GM11168 (cell line): ENCODE measurements at regions not wholly inside any gene's neighbourhood (a gene's known extent, or its start where the extent isn't known, plus 50 kb on each side); places are given as distances from the start of the nearest gene placed in this dataset.
"Not testable (repeated sequence)": the region's sequence is repeated elsewhere in the genome, so short reads cannot be mapped to it uniquely, and the experiment has no call there.

Source experiments
- in situ Hi-C: fragments of 300-500 bp; cut with MboI; formaldehyde crosslinking; loops from one replicate; pipeline ENCODE4 v1.12.0; 2022; ENCODE audit warnings: low sequenced_read_pairs; ENCODE audit not compliant: unreplicated experiment

GRCh38 chr4:154036856-154037255 lies 248.0 kb upstream of the SFRP2 start:
- in situ Hi-C loops: loop anchor here (25.0 kb wide), 1 partner anchor 250 kb away; the partner anchor contains the start of gene SFRP2

GRCh38 chr4:154035341-154035740 lies 246.5 kb upstream of the SFRP2 start:
- in situ Hi-C loops: loop anchor here (25.0 kb wide), 1 partner anchor 248 kb away; the partner anchor contains the start of gene SFRP2

- in situ Hi-C loops: loop anchor here (25.0 kb wide), 1 partner anchor 247 kb away; the partner anchor contains the start of gene SFRP2
Measured at GRCh38 chr4:154033921-154034320, 245.0 kb upstream of the SFRP2 start.

GRCh38 chr4:154032914-154033313 lies 244.0 kb upstream of the SFRP2 start:
- in situ Hi-C loops: loop anchor here (25.0 kb wide), 1 partner anchor 246 kb away; the partner anchor contains the start of gene SFRP2

GRCh38 chr4:154030746-154031145 lies 241.9 kb upstream of the SFRP2 start:
- in situ Hi-C loops: loop anchor here (25.0 kb wide), 1 partner anchor 243 kb away; the partner anchor contains the start of gene SFRP2

- in situ Hi-C loops: loop anchor here (25.0 kb wide), 1 partner anchor 243 kb away; the partner anchor contains the start of gene SFRP2
Measured at GRCh38 chr4:154030152-154030551, 241.3 kb upstream of the SFRP2 start.

- in situ Hi-C loops: loop anchor here (25.0 kb wide), 1 partner anchor 242 kb away; the partner anchor contains the start of gene SFRP2
Measured at GRCh38 chr4:154029171-154029570, 240.3 kb upstream of the SFRP2 start.

GRCh38 chr4:154025110-154025509 lies 236.2 kb upstream of the SFRP2 start:
- in situ Hi-C loops: loop anchor here (25.0 kb wide), 1 partner anchor 238 kb away; the partner anchor contains the start of gene SFRP2

GRCh38 chr4:154024097-154024694 lies 235.3 kb upstream of the SFRP2 start:
- in situ Hi-C loops: no loop called here

GRCh38 chr4:154023671-154024070 lies 234.8 kb upstream of the SFRP2 start:
- in situ Hi-C loops: not testable (repeated sequence)

GRCh38 chr4:154019811-154020210 lies 230.9 kb upstream of the SFRP2 start:
- in situ Hi-C loops: no loop called here

- in situ Hi-C loops: no loop called here
Measured at GRCh38 chr4:154018659-154019058, 229.8 kb upstream of the SFRP2 start.

GRCh38 chr4:154015578-154015977 lies 226.7 kb upstream of the SFRP2 start:
- in situ Hi-C loops: no loop called here

- in situ Hi-C loops: no loop called here
Measured at GRCh38 chr4:154014407-154015321, 225.8 kb upstream of the SFRP2 start.

GRCh38 chr4:154013576-154013975 lies 224.7 kb upstream of the SFRP2 start:
- in situ Hi-C loops: no loop called here

GRCh38 chr4:154010371-154010770 lies 221.5 kb upstream of the SFRP2 start:
- in situ Hi-C loops: no loop called here

- in situ Hi-C loops: no loop called here
Measured at GRCh38 chr4:154009788-154010187, 220.9 kb upstream of the SFRP2 start.

- in situ Hi-C loops: no loop called here
Measured at GRCh38 chr4:154009191-154009590, 220.3 kb upstream of the SFRP2 start.

- in situ Hi-C loops: no loop called here
Measured at GRCh38 chr4:154005171-154005520, 216.3 kb upstream of the SFRP2 start.

GRCh38 chr4:154004507-154005170 lies 215.8 kb upstream of the SFRP2 start:
- in situ Hi-C loops: no loop called here
